GM12875 (cell line): ENCODE measurements at regions not wholly inside any gene's neighbourhood (a gene's known extent, or its start where the extent isn't known, plus 50 kb on each side); places are given as distances from the start of the nearest gene placed in this dataset.
"Not testable (repeated sequence)": the region's sequence is repeated elsewhere in the genome, so short reads cannot be mapped to it uniquely, and the experiment has no call there.

ENCODE experiments used
- H3K4me3 ChIP-seq: one replicate; pipeline ENCODE4 v1.5.1; 2011; ENCODE audit warnings: low read depth, low read length, control low read depth
- CTCF ChIP-seq: IDR thresholded peaks from 2 replicates; pipeline ENCODE4 v1.5.1; 2011; ENCODE audit warnings: low read depth, mild to moderate bottlenecking, control low read depth, inconsistent platforms, low read length, moderate library complexity, borderline replicate concordance; ENCODE audit not compliant: insufficient read depth

GRCh38 chr12:92233346-92234015, 87.8 kb upstream of the BTG1 start:
- TF ChIP-seq CTCF: no peak
- H3K4me3 ChIP-seq: no peak overlapping the region

GRCh38 chr12:92232371-92232932, 86.8 kb upstream of the BTG1 start:
- not testable (repeated sequence) for H3K4me3 ChIP-seq

- H3K4me3 ChIP-seq: not testable (repeated sequence)
Measured at GRCh38 chr12:92231945-92232344, 86.3 kb upstream of the BTG1 start.

- H3K4me3 ChIP-seq: not testable (repeated sequence)
Measured at GRCh38 chr12:92231532-92231931, 85.9 kb upstream of the BTG1 start.

- H3K4me3 ChIP-seq: no peak overlapping the region
- no peak for TF ChIP-seq CTCF
Measured at GRCh38 chr12:92229381-92229780, 83.7 kb upstream of the BTG1 start.

- TF ChIP-seq CTCF: no peak
Measured at GRCh38 chr12:92226961-92227360, 81.3 kb upstream of the BTG1 start.

GRCh38 chr12:92226071-92226661, 80.5 kb upstream of the BTG1 start:
- TF ChIP-seq CTCF: no peak
- no peak overlapping the region for H3K4me3 ChIP-seq

More at GRCh38 chr12:92226961-92227360, 81.3 kb upstream of the BTG1 start:
- no peak overlapping the region for H3K4me3 ChIP-seq

- no peak for TF ChIP-seq CTCF
- no peak overlapping the region for H3K4me3 ChIP-seq
Measured at GRCh38 chr12:92224685-92225331, 79.2 kb upstream of the BTG1 start.
